Ovary (tissue), 7 donors: ENCODE measurements at regions not wholly inside any gene's neighbourhood (a gene's known extent, or its start where the extent isn't known, plus 50 kb on each side); places are given as distances from the start of the nearest gene placed in this dataset.

ENCODE experiments used
- DNase-seq, 5 donors: peaks; one replicate each; pipeline ENCODE4 v3.0.0-alpha.2; 2019 to 2020
- H3K27ac ChIP-seq, 2 donors: fragments of 200-600 bp; one replicate each; pipeline versions ENCODE4 v1.5.1 to v1.8.0; 2019 to 2022
- H3K27me3 ChIP-seq: fragments of 200-600 bp; one replicate; pipeline ENCODE4 v1.8.0; 2022
- H3K36me3 ChIP-seq: fragments of 200-600 bp; sonication (generic); one replicate; pipeline ENCODE4 v1.5.1; 2019
- H3K4me1 ChIP-seq: one replicate; pipeline ENCODE4 v1.8.1; 2013; ENCODE audit warnings: mild to moderate bottlenecking, moderate library complexity; ENCODE audit not compliant: insufficient read depth
- H3K4me3 ChIP-seq: fragments of 200-600 bp; sonication (generic); one replicate; pipeline ENCODE4 v1.5.1; 2017
- H3K9me3 ChIP-seq, 2 donors: fragments of 200-600 bp in 1 of 2; sonication (generic) in 1 of 2; one replicate each; pipeline versions ENCODE4 v1.5.1 to v1.8.1; 2013 to 2019; ENCODE audit warnings: mild to moderate bottlenecking in 1 of 2, moderate library complexity in 1 of 2
- EP300 ChIP-seq: sonication (generic); formaldehyde crosslinking; IDR thresholded peaks from one replicate; pipeline ENCODE4 v1.6.1; 2017; ENCODE audit warnings: antibody characterized with exemption
- POLR2A ChIP-seq: fragments of 450-650 bp; IDR thresholded peaks from one replicate; pipeline ENCODE4 v1.6.1; 2017; ENCODE audit warnings: antibody characterized with exemption, mild to moderate bottlenecking, moderate library complexity
- WGBS, 3 donors: extraction: QIAGEN DNeasy Blood & Tissue Kit in 1 of 3; methylation state at CpG; one replicate each; pipeline versions ENCODE4 v1.1.5 to v1.1.7; 2013 to 2017; 5-methylcytosine and 5-hydroxymethylcytosine counted together
- intact Hi-C, 4 donors: fragments of 100-400 bp; cut with DNase I; formaldehyde crosslinking; loops; one replicate each; pipeline versions ENCODE4 v1.11.0 to v1.15.1; 2022 to 2023
- TF ChIP-seq, protein P1 (sequence below), 3 donors: fragments of 450-650 bp in 2 of 3; fragments of 200-600 bp in 1 of 3; IDR thresholded peaks; one replicate each; pipeline versions ENCODE4 v1.5.1 to v1.8.0; 2016 to 2022; ENCODE audit warnings: antibody characterized with exemption in 3 of 3, mild to moderate bottlenecking in 1 of 3
- donor health status: DM: no; HTN: no; CAD: no; lungs with moderate emphysema.
- donor health status: DM: no; HTN: no; CAD: no.
- donor health status: Bipolar disorder and iron deficiency.
- donor health status: DM: no; HTN: no; CAD: no.
- donor health status: DM: yes; HTN: yes; CAD: no.

DNA sequence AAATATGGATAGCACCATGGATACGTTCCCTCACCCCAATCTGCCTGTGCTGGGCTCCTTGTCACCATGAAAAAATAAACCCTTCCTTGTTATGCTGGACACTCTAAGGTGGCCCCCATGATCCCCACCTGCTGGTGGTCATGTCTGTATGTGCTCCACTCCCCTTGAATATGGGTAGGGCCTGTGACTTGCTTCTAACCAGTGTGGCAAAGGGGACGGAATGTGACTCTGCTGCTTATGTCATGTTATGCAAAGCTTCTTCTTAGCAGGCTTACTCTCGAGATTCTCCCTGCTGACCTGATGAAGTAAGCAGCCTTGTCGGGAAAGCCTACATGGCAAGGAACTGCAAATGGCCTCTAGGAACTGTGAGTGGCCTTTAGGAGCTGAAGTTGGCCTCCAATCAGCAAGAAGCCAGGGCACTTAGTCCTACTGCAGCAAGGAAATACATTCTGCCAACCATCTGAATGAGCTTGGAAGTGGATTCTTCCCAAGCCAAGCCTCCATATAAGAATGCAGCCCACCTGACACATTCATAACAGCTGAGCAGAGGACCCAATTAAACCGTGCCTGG, 159.9 kb downstream of the CCDC34 start:
- intact Hi-C loops, result no loop called here
- WGBS, 3 donors, result 91 to 97% (median 95%) methylated on average over 5 of the region's 5 CpGs
- H3K4me1 ChIP-seq, result peaks cover 18% of the 10 kb centered on the region

DNA sequence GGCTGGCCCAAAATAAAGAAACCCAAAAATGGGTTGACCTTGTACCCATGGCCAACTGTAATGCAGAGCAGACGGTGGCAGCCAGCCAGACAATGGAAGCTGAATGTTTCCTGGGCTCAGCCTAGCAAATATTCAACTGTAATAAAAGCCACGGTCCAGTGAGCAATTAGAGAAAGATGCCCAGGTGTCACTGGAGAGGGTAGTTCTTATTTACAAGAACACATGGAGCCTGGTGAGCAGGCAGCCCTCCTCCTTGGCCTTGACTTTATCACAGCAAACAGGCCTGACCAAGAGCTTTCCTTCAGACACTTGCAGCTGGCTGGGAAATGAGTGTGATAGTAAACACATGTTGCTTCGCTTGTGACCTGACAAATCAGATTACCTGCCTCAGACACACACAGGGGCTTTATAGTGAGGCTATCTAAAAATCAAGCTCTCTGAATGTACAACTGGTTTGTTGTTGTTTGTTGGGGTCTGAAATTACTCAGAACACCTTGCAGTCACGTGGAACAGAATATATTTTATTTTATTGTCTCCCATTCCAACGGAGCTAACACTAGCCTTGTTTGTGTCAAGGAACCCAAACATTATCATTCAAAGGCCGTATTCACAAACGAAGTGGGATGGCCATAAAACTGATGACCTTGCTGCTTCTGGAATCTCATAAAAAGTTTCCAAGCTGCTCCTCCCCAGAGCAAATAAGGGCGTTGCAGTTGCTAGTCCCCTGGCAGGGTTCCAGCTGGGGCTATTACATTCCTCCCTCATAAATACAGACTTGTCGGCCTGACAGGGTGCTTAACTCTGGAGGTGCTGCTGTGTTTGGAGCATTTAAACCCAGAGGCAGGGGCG, 161.1 kb downstream of the BBOX1 start:
- DNase-seq, result peak; percentile 83 to 93 (median 89)
- 6 to 13% (median 8%) methylated on average over 10 of the region's 10 CpGs for WGBS, 3 donors
- intact Hi-C loops, result no loop called here
- H3K4me3 ChIP-seq, result no peak overlapping the region
- TF ChIP-seq, protein P1, sequence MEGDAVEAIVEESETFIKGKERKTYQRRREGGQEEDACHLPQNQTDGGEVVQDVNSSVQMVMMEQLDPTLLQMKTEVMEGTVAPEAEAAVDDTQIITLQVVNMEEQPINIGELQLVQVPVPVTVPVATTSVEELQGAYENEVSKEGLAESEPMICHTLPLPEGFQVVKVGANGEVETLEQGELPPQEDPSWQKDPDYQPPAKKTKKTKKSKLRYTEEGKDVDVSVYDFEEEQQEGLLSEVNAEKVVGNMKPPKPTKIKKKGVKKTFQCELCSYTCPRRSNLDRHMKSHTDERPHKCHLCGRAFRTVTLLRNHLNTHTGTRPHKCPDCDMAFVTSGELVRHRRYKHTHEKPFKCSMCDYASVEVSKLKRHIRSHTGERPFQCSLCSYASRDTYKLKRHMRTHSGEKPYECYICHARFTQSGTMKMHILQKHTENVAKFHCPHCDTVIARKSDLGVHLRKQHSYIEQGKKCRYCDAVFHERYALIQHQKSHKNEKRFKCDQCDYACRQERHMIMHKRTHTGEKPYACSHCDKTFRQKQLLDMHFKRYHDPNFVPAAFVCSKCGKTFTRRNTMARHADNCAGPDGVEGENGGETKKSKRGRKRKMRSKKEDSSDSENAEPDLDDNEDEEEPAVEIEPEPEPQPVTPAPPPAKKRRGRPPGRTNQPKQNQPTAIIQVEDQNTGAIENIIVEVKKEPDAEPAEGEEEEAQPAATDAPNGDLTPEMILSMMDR (IDR thresholded peaks at IDR 0.05), result no peak
- TF ChIP-seq EP300 (no peak), POLR2A (no peak)
- H3K27me3 ChIP-seq, result no peaks in the 10 kb centered on the region
- H3K4me1 ChIP-seq, result peaks cover 19% of the 10 kb centered on the region
- H3K36me3 ChIP-seq, result no peaks in the 10 kb centered on the region
- no peaks in the 10 kb centered on the region for H3K9me3 ChIP-seq
- peak overlapping the region; percentile 11 to 70 for H3K27ac ChIP-seq

More for the DNA sequence above, 159.9 kb downstream of the CCDC34 start:
- DNase-seq, result no peak
- H3K36me3 ChIP-seq, result no peaks in the 10 kb centered on the region
- H3K4me3 ChIP-seq, result no peak overlapping the region
- H3K9me3 ChIP-seq, result no peaks in the 10 kb centered on the region
- TF ChIP-seq, protein P1 (IDR thresholded peaks at IDR 0.05), result no peak
- TF ChIP-seq POLR2A (no peak), EP300 (no peak)
- H3K27ac ChIP-seq, result peak overlapping the region in 1 of 2 donors; percentile 3
- H3K27me3 ChIP-seq, result no peaks in the 10 kb centered on the region

DNA sequence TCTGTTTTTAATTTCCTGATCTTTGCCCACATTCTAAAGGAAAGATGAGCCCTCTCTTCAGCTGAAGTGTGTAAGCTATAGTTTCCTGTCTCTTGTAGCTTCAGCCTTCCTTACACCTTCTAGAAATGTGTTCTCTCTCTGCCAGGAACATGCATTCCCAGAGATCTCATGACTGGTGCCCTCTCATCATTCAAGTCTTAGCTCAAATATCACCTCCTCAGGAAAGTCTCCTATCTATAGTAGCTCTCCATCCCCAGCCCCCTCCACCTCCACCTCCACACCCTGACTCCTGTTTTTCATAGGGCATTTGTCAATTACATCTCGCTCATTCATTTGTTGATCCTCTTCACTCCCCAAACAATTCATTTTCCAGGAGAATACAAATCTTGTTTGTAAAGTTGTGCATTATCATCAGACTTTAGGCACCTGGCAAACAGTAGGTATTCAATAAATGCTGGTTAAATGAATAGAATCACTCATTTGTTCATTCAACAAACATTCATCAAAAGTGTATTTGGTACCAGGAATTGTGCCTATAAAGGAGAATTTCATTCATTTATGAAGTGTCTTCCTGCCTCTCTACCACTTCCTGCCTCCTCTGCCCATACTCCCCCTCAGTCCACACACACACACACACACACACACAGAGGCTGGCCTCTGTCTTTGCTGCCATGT, 160.3 kb downstream of the BBOX1 start:
- intact Hi-C loops, result no loop called here
- no peak for DNase-seq
- peaks cover 17% of the 10 kb centered on the region for H3K4me1 ChIP-seq
- TF ChIP-seq, protein P1 (IDR thresholded peaks at IDR 0.05), result no peak
- TF ChIP-seq EP300 (no peak), POLR2A (no peak)
- no peaks in the 10 kb centered on the region for H3K27me3 ChIP-seq
- no peak overlapping the region for H3K4me3 ChIP-seq
- H3K9me3 ChIP-seq, result no peaks in the 10 kb centered on the region
- peak overlapping the region; percentile 11 to 70 for H3K27ac ChIP-seq
- 97 to 98% (median 97%) methylated on average over 1 of the region's 1 CpG for WGBS, 3 donors
- no peaks in the 10 kb centered on the region for H3K36me3 ChIP-seq

DNA sequence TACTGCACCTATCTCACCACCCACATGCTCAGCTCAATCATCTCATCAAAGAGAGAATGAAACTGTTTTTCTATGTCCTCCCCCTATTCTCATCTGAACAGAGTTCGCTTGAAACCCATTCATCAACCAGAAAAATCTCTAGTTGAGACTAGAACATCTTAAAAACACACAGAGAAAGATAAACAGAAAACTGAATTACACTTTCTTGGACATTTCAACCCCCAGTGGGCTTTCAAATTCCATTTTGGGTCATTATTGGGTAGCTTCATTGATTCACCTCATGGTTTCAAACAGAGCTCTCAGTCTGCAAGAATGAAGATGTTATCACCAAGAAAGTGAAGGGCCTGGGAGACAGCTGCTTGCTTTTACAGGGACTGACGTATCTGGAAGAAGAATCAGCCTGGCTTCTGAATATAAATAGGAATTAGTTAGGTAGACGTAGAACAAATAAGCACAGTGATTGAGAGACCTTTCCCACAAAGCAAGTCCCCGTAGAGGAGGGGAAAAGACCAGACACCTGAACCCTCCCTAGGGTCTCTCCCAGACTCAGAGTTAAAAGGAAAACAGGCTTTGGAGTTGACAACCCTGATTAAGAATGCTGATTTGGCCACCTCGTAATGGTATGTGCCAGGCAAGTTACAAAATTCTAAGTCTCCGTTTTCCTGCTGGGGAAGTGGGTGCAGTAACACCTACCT, 155.7 kb downstream of the BBOX1 start:
- no peak for DNase-seq
- 63 to 85% (median 76%) methylated on average over 6 of the region's 6 CpGs for WGBS, 3 donors
- intact Hi-C loops, result no loop called here
- Histone ChIP-seq H3K9me3 (no peaks in the 10 kb centered on the region), H3K4me3 (no peak overlapping the region), H3K27me3 (no peaks in the 10 kb centered on the region), H3K27ac (no peak overlapping the region), H3K4me1 (peaks cover 5% of the 10 kb centered on the region), H3K36me3 (no peaks in the 10 kb centered on the region)
- TF ChIP-seq POLR2A, result no peak
- no peak for TF ChIP-seq EP300
- TF ChIP-seq, protein P1 (IDR thresholded peaks at IDR 0.05), result no peak
